Right lobe of liver (tissue), 4 donors: ENCODE measurements at regions not wholly inside any gene's neighbourhood (a gene's known extent, or its start where the extent isn't known, plus 50 kb on each side); places are given as distances from the start of the nearest gene placed in this dataset.

ENCODE experiments used
- CTCF ChIP-seq, 4 donors: fragments of 200-600 bp in 3 of 4; fragments of 450-650 bp in 1 of 4; IDR thresholded peaks; one replicate each; pipeline versions ENCODE4 v1.5.1 to v1.8.0; 2016 to 2022; ENCODE audit warnings: antibody characterized with exemption in 4 of 4, mild to moderate bottlenecking in 2 of 4
- POLR2A ChIP-seq: fragments of 450-650 bp; IDR thresholded peaks from one replicate; pipeline ENCODE4 v1.6.1; 2017; ENCODE audit warnings: antibody characterized with exemption, mild to moderate bottlenecking
- donor health status: DM: no; HTN: no; CAD: no.
- donor health status: DM: no; HTN: no; CAD: no.
- donor health status: DM: no; HTN: yes; CAD: no.

GRCh38 chr2:118599141-118599540 is 248.3 kb downstream of the EN1 start:
- TF ChIP-seq POLR2A: no peak
- no peak for TF ChIP-seq CTCF (IDR thresholded peaks at IDR 0.05)
